KMS-11 (cell line): ENCODE measurements at regions not wholly inside any gene's neighbourhood (a gene's known extent, or its start where the extent isn't known, plus 50 kb on each side); places are given as distances from the start of the nearest gene placed in this dataset.

ENCODE experiments used
- H2AFZ ChIP-seq: fragments of 200-600 bp; sonication (generic); 2 replicates; pipeline ENCODE4 v1.6.1; 2016; ENCODE audit warnings: antibody characterized with exemption, mixed run types, low read depth
- H3K27ac ChIP-seq: fragments of 200-600 bp; sonication (generic); 2 replicates; pipeline ENCODE4 v1.6.1; 2016; ENCODE audit warnings: mild to moderate bottlenecking, mixed run types
- H3K27me3 ChIP-seq: fragments of 200-600 bp; sonication (generic); 2 replicates; pipeline ENCODE4 v1.6.1; 2017; ENCODE audit warnings: mild to moderate bottlenecking, low read depth, mixed run types, moderate library complexity; ENCODE audit not compliant: insufficient read depth
- H3K36me3 ChIP-seq: fragments of 200-600 bp; sonication (generic); 2 replicates; pipeline ENCODE4 v1.6.1; 2017; ENCODE audit warnings: mild to moderate bottlenecking, mixed run types; ENCODE audit not compliant: insufficient read depth
- H3K4me1 ChIP-seq: fragments of 200-600 bp; sonication (generic); 2 replicates; pipeline ENCODE4 v1.6.1; 2016; ENCODE audit warnings: mild to moderate bottlenecking, low read depth, mixed run types; ENCODE audit not compliant: poor library complexity, severe bottlenecking
- H3K4me2 ChIP-seq: fragments of 200-600 bp; sonication (generic); 2 replicates; pipeline ENCODE4 v1.7.0; 2016; ENCODE audit warnings: mild to moderate bottlenecking, mixed run types
- H3K4me3 ChIP-seq: fragments of 200-600 bp; sonication (generic); IDR thresholded peaks from 2 replicates; pipeline ENCODE4 v1.6.1; 2017; ENCODE audit warnings: low read depth, low read length, mixed read lengths; ENCODE audit not compliant: insufficient read depth
- H3K79me2 ChIP-seq: fragments of 200-600 bp; sonication (generic); 2 replicates; pipeline ENCODE4 v1.6.1; 2016; ENCODE audit warnings: low read depth, mixed run types; ENCODE audit not compliant: insufficient read depth
- H3K9ac ChIP-seq: fragments of 200-600 bp; sonication (generic); 2 replicates; pipeline ENCODE4 v1.6.1; 2016; ENCODE audit warnings: mild to moderate bottlenecking, mixed run types
- H4K20me1 ChIP-seq: fragments of 200-600 bp; sonication (generic); 2 replicates; pipeline ENCODE4 v1.6.1; 2016; ENCODE audit warnings: mild to moderate bottlenecking, mixed run types; ENCODE audit not compliant: insufficient read depth
- CTCF ChIP-seq: fragments of 200-600 bp; sonication (generic); conservative IDR thresholded peaks from 2 replicates; pipeline ENCODE4 v1.6.1; 2017; ENCODE audit warnings: low read depth, mild to moderate bottlenecking, antibody characterized with exemption, low read length, moderate library complexity, mixed read lengths

GRCh38 chr4:41883988-41884734, 51.1 kb upstream of the TMEM33 start:
- Histone ChIP-seq H3K79me2 (no peaks in the 10 kb centered on the region), H3K36me3 (no peaks in the 10 kb centered on the region), H3K4me1 (no peaks in the 10 kb centered on the region), H3K27ac (no peak overlapping the region), H3K4me2 (no peak overlapping the region), H4K20me1 (no peaks in the 10 kb centered on the region), H3K9ac (no peak overlapping the region), H3K27me3 (no peaks in the 10 kb centered on the region), H2AFZ (no peak overlapping the region), H3K4me3 (no peak overlapping the region)
- TF ChIP-seq CTCF: no peak

DNA sequence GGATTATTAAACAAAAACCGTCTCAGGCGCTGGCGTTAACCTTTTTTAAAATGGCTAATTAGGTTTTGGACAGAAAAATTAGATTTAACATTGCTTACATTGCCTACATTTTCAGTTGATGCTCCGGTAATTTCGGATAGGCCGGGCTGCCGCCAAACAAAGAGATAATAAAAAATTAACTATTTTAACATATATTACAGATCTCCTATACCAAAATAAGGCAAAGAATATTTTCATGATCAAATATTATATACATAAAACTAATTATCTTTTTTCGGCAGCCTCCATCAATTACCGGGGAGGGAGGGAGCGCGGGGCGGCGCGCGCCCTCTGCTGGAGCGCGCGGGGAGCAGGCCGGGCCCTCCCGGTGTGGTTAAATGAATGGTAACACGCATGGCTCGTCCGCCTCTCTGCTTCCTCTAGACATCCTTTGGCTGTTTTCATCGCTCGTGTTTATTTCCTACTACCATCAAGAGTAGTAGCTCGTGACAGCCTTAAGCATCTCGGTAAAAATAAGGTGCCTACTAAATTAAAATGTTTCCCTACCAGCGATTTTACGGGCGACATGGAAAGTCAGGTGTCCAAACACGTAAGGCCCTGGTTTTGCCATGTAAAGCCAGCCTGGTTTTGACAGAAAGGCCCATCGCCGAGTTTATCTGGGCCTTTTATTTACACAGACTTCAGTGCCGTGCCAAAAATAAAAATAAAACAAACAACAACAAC, 52.4 kb upstream of the TMEM33 start:
- H3K9ac ChIP-seq: no peak overlapping the region
- no peaks in the 10 kb centered on the region for H3K79me2 ChIP-seq
- H3K4me2 ChIP-seq: peak overlapping the region; percentile 24
- H4K20me1 ChIP-seq: no peaks in the 10 kb centered on the region
- H3K27ac ChIP-seq: no peak overlapping the region
- H3K36me3 ChIP-seq: no peaks in the 10 kb centered on the region
- H2AFZ ChIP-seq: peak overlapping the region; percentile 57
- H3K4me1 ChIP-seq: no peaks in the 10 kb centered on the region
- H3K27me3 ChIP-seq: no peaks in the 10 kb centered on the region
- H3K4me3 ChIP-seq: no peak overlapping the region
- peak; percentile 68 for TF ChIP-seq CTCF

- Histone ChIP-seq H3K36me3 (no peaks in the 10 kb centered on the region), H3K4me3 (no peak overlapping the region), H3K27me3 (no peaks in the 10 kb centered on the region), H4K20me1 (no peaks in the 10 kb centered on the region), H2AFZ (peak overlapping the region; percentile 57), H3K4me2 (peak overlapping the region; percentile 24), H3K27ac (no peak overlapping the region), H3K9ac (no peak overlapping the region), H3K79me2 (no peaks in the 10 kb centered on the region), H3K4me1 (no peaks in the 10 kb centered on the region)
- TF ChIP-seq CTCF: no peak
Observed at GRCh38 chr4:41881981-41882624, 53.1 kb upstream of the TMEM33 start.

GRCh38 chr4:41880840-41881831, 54.1 kb upstream of the TMEM33 start:
- Histone ChIP-seq H2AFZ (no peak overlapping the region), H3K27me3 (no peaks in the 10 kb centered on the region), H4K20me1 (no peaks in the 10 kb centered on the region), H3K4me1 (no peaks in the 10 kb centered on the region), H3K79me2 (no peaks in the 10 kb centered on the region), H3K27ac (no peak overlapping the region), H3K4me3 (no peak overlapping the region), H3K9ac (no peak overlapping the region), H3K4me2 (no peak overlapping the region), H3K36me3 (no peaks in the 10 kb centered on the region)
- TF ChIP-seq CTCF: no peak
